NCI-H1105 treated with DMSO at 0.1 percent for 48 hours (cell line): ENCODE measurements at regions not wholly inside any gene's neighbourhood (a gene's known extent, or its start where the extent isn't known, plus 50 kb on each side); places are given as distances from the start of the nearest gene placed in this dataset.

Source experiments
- DNase-seq: peaks from one replicate; lab custom pipeline; 2025; lab: John Stamatoyannopoulos, UW

DNA sequence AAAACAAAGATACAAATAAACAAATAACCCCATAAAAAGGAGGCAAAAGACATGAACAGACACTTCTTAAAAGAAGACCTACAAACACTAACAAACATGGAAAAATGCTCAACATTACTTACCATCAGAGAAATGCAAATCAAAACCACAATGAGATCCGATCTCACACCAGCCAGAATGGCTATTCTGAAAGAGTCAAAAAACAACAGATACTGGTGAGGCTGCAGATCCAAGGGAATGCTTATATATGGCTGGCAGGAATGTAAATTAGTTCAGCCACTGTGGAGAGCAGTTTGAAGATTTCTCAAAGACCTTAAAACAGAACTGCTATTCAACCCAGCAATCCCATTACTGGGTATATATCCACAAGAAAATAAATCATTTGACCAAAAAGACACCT is 80.4 kb upstream of the NRP1 start:
- DNase-seq = no peak

DNA sequence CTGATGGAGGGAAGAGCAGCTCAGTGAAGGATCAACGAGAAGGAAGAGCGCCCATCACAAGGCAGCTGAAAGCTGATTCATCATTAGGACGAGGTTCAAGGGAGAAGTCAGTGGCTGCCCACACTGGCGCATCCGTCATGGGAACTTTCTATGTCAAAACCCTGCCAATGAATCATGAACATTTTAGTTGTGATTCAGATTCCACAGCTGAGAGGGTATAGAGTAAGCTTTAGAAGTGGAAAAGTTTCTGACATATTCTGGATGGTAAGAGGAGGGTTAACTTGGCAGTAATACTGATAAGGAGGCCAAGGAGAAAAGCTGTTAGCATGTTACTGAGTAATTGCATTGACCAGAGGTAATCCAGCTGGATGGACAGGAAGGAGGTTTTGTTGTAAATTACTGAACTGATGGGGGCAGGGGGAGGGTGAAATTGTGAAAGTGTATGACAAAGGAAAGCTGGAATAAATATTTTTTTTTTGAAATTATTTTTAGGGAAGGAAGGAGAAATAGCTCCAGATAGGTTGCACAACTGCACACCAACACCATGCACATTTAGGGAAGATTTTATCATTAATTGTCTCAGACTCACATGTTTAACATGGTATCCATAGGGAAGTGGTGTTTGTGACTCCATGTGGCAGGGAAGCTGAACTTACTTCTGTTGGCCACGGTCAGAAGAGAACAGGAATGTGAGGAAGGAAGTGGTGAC is 78.3 kb upstream of the NRP1 start:
- DNase-seq = no peak

DNA sequence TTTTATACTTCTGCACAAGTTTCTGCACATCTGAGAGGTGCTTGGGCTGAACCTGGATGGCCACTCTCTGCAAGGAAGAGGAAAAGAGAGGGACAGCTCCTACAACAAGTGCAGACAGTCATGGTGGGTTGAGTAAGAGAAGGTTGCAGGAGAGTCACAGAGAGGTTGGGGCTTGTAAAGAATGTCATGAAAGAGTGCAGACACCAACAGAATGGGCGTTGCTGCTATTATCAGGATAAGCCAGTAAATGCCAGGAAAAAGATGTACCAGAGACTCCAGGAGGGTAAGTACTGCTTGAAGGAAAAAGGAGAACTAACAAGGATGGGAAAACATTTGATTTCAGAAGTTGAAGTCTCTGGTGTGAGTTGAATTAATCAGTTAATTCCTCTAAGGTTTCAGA is 77.8 kb upstream of the NRP1 start:
- DNase-seq = no peak

DNA sequence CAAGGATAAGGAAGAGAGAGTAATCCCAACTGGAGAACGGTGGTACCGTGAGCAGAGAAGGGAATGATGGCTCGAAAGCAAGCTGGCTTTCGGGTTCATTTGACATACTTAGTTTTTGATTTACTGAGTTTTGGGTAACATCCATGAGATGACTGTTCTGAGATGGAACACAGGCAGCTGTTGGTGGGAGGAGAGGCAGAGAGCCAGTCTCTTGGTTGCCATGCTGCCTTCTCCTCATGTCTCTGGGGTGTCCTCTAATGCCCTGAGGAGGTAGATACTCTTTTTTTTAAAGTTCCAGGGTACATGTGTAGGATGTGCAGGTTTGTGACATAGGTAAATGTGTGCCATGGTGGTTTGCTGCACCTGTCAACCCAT is 76.4 kb upstream of the NRP1 start:
- DNase-seq = no peak

DNA sequence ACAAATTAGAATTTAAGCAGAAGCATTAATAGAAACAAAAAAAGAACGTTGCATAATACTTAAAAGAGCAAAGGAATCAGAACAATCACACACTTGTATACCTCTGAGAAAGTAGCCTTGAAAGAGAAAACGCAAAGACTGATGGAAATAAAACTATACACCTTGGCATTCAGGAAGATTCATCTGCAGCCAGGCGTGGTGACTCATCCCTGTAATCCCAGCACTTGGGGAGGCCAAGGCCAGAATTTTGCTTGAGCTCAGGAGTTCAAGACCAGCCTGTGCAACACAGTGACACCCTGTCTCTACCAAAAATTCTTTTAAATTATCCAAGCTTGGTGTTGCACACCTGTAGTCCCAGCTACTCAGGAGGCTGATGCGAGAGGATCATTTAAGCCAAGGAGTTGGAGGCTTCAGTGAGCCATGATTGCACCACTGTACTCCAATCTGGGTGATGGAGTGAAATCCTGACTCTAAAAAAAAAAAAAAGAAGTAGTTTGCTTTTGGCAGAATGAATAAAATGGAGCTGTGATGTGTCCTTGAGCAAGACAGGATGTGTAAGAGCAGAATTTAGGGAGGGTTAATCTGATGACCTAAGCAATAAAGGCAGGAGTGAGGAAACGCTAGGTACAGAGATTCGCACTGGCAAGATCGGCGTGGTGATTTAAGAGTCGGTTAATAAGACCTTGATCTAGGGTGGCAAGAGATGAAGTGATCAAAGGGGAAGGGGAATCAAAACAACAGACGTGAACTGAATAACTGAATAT is 75.8 kb upstream of the NRP1 start:
- no peak for DNase-seq

DNA sequence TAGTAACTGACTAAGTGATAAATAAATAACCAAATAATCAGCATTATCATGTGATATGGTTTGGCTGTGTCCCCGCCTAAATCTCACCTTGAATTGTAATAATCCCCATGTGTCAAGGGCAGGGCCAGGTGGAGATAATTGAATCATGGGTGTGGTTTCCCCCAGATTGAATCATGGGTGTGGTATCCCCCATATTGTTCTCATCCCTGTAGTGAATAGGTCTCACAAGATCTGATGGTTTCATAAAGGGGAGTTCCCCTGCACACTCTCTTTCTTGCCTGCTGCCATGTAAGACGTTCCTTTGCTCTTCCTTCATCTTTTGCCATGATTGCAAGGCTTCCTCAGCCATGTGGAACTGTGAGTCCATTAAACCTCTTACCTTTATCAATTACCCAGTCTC is 72.1 kb upstream of the NRP1 start:
- DNase-seq = no peak

DNA sequence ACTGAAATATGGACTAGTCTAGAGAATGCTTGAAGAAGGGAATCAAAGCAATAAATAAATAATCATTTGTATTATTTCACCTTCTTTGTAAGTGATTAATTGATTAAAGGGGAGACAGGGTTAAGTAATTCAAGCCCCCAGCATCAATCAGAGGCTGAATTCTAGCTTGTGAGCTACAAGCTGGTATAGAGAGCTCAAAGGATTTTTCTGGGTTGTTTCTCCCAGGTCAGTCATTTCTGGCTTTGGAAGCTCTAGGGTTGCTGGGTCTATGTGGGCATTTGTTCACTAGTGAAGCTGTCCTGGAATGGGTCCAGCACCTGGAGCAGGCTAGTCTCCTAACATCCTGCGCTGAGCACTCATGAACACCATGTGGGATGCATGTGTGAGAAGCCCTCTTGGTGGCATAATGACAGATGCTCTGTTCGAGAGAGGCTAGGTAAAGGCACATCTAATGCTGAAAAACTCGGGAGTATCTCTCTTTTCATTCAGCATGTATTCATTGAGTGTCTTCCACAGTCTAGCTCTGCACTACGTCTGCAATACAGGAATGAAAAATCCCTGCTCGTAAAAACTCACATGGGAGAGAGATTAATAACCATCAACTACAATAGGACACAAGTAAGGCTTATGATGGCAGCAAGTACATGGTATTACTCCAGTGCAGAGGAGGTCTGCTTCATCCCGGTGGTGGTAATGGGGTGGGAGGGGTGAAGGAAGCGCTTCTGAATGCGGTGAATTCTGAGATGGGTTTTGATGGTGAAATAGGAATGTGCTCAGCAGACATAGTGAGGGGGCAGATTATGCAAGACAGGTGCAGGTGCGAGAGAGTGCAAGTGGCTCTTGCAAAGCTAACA is 68.0 kb upstream of the NRP1 start:
- DNase-seq = no peak

DNA sequence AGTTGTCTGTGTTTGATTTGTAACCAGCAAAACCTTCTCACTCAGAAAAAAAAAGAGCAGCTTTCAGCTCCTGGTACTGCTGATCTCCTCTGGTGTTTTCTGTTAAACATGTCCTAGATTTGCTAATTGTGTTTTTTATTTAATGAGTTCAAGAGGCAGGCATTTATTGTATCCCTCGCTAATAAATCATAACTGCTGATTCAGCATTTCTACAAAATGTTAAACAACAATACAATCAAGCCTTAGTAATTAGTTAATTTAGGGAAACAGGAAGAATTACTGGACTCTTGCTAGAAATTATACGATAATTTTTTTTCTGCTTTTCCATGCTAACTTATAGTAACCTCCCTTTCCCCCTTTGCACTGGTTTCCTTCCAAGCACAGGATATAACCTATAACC is 66.8 kb upstream of the NRP1 start:
- DNase-seq = no peak

DNA sequence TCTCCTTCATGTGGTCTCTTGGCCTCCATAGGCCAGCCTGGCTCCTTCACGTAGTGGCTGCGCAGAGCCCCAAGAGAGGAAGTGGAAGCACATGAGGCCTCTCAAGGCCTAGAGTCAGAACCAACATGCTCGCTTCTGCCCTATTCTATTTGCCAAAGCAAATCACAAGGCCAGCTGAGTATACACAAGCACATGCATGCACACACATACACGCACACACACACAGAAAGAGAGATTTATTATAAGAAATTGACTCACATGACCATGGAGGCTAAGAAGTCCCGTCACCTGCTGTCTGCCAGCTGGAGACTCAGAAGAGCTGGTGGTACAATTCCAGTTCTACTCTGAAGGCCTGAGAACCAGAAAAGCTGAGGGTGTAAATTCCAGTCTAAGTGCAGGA is 64.3 kb upstream of the NRP1 start:
- DNase-seq = no peak

DNA sequence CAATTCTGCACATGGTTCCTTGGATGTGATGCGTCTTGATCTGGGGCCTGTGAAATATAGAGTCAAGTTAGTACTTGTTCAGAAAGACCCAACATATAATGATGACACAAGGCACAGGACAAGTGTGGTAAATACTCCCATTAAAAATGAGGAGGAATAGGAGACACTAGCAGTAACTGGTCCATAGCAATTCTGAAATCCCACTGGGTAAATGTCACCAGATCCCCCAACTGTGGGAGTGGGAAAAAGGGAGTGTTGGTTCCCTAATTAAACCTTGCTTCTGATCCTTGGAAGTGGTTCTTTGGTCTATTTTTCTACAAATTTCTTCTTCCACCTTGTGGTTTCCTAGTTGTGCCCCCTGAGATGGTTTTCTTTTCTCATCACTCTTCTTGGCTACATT is 62.5 kb upstream of the NRP1 start:
- no peak for DNase-seq

DNA sequence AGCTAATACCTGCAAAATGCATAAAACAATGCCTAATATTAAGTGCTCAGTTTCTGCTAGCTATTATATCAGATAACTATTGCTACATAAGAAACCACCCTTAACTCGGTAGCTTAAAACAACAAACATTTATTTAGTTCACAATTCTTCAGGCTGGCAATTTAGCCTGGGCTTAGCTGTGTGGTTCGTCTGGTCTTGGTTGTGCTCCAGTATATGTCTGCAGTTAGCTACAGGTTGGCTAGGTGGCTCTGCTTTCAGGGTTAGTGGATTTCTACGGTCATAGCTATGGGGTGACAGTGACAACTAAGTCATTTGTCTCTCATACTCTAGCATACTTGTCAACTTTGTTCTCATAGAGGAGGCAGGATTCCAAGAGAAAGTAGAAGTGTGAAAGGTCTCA is 61.8 kb upstream of the NRP1 start:
- no peak for DNase-seq

DNA sequence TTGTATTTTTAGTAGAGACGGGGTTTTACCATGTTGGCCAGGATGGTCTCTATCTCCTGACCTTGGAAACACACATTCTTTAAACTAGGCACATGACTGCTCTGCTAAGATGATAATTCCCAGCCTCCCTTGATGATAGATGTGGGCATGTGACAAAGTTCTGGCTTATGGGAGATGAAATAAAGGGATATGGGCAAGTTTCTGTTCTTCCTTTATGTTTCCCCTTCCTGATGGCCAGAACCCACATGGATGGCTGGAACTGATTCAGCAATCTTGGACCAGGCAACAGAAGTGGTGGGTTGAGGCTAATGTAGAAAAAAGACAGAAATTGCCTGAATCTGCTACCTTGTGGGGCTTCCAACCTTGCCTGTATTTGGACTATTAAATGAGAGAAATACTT is 60.7 kb upstream of the NRP1 start:
- DNase-seq = no peak

DNA sequence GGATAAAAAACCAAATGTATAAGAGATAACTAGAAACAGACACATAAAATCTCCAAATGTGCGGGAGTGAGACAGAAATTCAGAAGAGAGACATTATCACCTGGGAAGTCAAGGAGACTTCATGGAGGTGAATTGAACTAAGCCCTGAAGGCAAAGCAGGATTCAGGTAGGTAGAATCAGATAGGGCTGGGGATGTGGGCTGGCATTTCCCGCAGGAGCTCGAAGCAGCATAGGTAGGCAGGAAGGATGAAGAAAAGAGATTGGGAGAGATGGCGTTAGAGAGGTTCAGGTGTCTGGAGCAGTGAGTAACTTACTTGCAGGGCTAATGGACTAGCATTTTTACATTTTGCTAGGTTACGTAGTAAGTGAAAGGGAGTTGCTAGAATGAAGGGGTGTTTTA is 58.2 kb upstream of the NRP1 start:
- no peak for DNase-seq

DNA sequence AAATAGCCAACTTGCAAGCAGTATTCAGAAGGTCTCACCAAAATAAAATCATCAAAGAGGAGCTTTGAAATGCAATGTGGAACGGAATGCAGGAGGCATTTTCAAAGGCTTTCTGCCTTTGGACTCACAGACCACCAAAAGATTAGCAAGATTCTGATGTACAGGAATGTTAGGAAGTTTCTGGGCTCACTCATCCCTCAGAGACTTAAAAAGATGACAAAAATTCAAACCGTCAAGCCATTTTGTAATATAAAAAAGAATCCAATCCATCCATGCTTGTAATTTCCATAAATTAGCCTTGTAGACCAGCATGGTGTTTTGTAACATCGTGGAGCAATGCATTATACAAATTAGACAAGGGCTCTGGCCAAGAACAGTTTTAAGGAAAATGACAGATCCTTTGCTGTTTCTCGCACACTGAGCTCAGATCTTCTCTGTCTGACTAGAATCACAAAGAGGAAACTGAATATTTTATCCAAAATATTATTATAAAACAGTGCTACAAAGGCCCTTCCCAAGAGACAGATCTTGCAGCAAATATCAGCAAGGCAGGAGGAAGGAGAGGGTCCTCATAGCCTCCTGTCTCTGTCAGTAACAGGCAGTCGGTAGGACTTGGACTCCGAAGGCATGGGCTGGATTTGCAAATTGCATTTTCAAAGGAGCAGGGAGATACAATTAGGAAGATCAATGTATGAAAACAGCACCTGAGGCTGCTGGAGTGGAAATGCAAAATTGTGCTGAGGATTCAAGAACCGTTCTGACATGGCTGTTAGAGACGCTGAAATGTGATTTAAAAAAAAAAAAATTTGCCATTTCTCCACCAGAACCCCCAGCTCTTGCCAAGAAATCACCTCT is 57.4 kb upstream of the NRP1 start:
- DNase-seq = no peak

DNA sequence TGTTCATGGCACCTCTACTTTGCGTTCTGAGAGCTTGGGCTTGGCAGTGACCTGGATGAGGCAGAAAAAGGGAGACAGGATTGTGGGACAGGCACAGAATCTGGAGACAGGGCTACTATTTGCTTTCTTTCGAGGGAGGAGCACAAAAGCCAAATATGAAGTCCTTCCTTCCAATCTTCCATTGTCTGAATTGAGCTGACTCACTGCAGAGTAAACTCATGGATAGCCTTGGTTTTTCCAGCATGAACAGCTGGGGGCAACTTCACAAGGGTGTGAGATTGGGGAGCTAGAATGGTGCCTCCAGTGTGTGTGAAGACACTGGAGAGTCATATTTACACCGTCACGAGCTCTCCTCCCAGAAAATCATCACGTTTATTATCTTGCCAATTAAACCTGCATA is 55.6 kb upstream of the NRP1 start:
- DNase-seq = no peak

DNA sequence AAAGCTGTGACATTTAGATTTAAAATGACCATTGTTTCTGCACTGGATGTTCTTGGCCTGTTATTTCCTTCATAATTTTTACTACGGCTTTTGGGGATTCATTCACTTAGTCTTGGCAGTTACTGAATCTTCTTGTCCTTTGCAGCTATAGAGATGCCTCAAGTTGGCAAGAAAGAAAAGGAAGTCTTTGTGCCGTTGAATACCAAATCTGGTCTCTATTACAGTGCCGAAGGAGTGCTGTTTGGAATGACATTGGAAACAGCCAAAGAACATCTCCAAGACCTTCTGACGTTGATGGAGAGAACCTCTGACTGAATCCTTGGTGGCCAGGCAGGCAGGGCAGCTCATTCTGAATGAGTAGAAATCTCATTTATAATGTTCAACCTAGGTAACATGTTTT is 54.3 kb upstream of the NRP1 start:
- DNase-seq = no peak

DNA sequence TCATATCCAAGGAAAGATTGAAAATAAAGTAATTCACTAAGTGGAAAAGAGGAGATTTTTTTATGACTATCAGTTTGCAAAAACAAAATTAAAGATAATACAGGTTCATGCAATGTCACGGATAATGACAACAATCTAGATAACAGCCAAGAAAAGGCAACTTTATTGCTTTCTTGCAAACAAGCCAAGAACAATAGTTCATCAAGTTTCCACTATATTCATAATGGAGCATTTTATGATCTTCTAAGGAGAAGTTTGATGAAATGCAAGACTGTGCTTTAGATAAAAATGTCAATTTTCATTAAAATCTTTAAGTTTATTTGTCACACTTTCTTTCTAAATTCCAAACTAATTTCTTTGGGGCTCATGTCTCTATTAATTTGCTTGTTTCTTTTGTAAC is 53.9 kb upstream of the NRP1 start:
- DNase-seq = no peak

DNA sequence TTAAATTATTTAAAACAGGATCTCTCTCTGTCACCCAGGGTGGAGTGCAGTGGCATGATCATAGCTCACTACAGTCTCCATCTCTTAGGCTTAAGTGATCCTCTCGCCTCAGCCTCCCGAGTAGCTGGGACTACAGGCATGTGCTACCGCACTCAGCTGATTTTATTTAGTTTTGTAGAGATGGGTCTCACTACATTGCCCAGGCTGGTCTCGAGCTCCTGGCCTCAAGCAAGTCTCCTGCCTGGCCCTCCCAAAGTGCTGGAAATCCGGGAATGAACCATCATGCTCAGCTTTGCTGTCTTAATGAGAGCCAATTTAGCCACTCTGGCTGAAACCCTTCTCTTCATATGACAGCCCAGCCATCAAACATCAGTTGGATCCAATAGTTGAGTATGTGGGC is 53.3 kb upstream of the NRP1 start:
- DNase-seq = no peak

DNA sequence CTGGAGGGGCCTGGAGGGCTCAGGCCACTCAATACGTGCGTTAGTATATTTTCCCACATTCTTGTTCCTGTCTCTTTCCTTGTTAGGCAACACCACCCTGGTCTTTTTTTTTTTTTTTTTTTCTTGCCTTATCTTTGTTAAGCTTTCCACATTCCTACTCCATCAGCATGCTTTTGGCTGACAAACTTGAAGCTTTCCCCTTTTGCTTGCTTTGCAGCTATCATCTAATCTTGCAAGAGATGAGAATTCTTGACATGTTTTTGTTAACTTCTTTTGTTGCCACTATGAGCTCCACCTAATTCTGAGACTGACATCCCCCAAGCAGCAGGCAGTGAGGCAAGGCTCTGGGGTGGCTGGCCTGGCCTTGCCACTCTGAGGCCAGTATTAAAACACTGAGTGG is 52.5 kb upstream of the NRP1 start:
- no peak for DNase-seq

DNA sequence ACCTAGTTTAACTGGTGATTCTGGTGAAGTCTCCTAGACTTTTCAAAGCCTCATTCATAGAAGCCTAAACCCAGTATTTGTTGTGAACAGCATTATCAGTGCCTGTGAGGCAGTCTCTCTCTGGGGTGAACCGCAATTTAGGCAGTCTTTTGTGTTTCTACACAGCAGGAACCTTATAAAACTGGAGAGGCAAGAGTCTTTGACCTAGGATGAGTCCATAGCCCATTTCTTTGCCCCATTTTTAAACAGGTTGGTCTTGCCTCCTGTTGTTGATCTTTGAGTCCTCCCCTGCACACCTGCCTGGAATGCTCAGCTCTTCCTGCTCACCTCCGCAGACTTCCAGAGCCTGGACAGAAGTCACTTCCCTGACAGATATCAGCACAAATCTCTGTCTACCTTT is 51.2 kb upstream of the NRP1 start:
- DNase-seq = no peak

DNA sequence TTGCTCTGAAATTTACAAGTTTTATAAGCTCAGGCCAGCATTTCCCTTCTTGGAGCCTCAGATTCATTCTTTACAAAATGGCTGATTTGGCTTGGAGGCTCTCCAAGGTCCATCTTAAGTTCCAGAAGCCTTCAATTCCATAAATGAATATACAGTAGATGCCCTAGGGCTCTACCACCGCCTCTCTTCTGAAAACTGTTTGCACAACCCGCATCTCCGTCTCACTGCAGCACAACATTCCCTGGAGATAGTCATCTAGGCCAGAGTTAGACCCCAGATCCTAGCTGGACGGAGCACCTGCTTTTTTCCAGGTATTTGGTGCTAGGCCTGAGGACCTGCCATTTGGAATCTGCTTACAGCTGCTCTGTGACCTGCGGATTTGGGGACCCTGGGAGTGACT is 50.5 kb upstream of the NRP1 start:
- no peak for DNase-seq
